Tibial nerve (tissue), 4 donors: ENCODE measurements at regions not wholly inside any gene's neighbourhood (a gene's known extent, or its start where the extent isn't known, plus 50 kb on each side); places are given as distances from the start of the nearest gene placed in this dataset.
A peak's percentile ranks its signal among the peaks of the same experiment; 100 is the strongest.

ENCODE experiments used
- DNase-seq, 2 donors: peaks; one replicate each; pipeline ENCODE4 v3.0.0-alpha.2; 2019; ENCODE audit warnings: low spot score in 2 of 2
- H3K27ac ChIP-seq, 4 donors: fragments of 200-600 bp; sonication (generic) in 3 of 4; one replicate each; pipeline ENCODE4 v1.5.1; 2017 to 2019; ENCODE audit warnings: mild to moderate bottlenecking in 1 of 4
- H3K27me3 ChIP-seq, 2 donors: fragments of 200-600 bp; sonication (generic) in 1 of 2; one replicate each; pipeline versions ENCODE4 v1.5.1 to v1.6.0; 2017 to 2019
- H3K36me3 ChIP-seq, 3 donors: fragments of 200-600 bp; sonication (generic); one replicate each; pipeline ENCODE4 v1.5.1; 2018 to 2019
- H3K4me1 ChIP-seq, 4 donors: fragments of 200-600 bp; sonication (generic) in 3 of 4; one replicate each; pipeline ENCODE4 v1.5.1; 2017 to 2019
- H3K4me3 ChIP-seq, 4 donors: fragments of 200-600 bp; sonication (generic) in 3 of 4; one replicate each; pipeline ENCODE4 v1.5.1; 2017 to 2019; ENCODE audit warnings: mild to moderate bottlenecking in 1 of 4, moderate library complexity in 1 of 4
- H3K9me3 ChIP-seq, 4 donors: fragments of 200-600 bp; sonication (generic) in 3 of 4; one replicate each; pipeline ENCODE4 v1.5.1; 2017 to 2019
- CTCF ChIP-seq, 5 experiments: fragments of 200-600 bp in 3 of 5; fragments of 450-650 bp in 2 of 5; sonication (generic) in 3 of 5; IDR thresholded peaks; one replicate each; pipeline ENCODE4 v1.5.1; 2016 to 2019; ENCODE audit warnings: antibody characterized with exemption in 5 of 5, mild to moderate bottlenecking in 3 of 5, moderate library complexity in 2 of 5
- EP300 ChIP-seq, 2 donors: sonication (generic); formaldehyde crosslinking; IDR thresholded peaks; one replicate each; pipeline ENCODE4 v1.6.1; 2017; ENCODE audit warnings: antibody characterized with exemption in 2 of 2, mild to moderate bottlenecking in 1 of 2
- POLR2A ChIP-seq, 2 donors: fragments of 450-650 bp; IDR thresholded peaks; one replicate each; pipeline ENCODE4 v1.6.1; 2017; ENCODE audit warnings: antibody characterized with exemption in 2 of 2, mild to moderate bottlenecking in 2 of 2, moderate library complexity in 2 of 2
- WGBS, 2 donors: methylation state at CpG; one replicate each; pipeline ENCODE4 v1.1.5; 2018; 5-methylcytosine and 5-hydroxymethylcytosine counted together

GRCh38 chr3:178435575-178435974 is 100.7 kb upstream of the KCNMB2 start:
- Histone ChIP-seq H3K4me3 (no peak overlapping the region), H3K9me3 (no peaks in the 10 kb centered on the region), H3K27me3 (no peaks in the 10 kb centered on the region), H3K4me1 (peaks cover 0 to 4% (median 0%) of the 10 kb centered on the region in 4 donors), H3K27ac (no peak overlapping the region), H3K36me3 (no peaks in the 10 kb centered on the region)
- WGBS, 2 donors = 94 to 99% methylated on average over 5 of the region's 5 CpGs
- DNase-seq = no peak
- TF ChIP-seq POLR2A (IDR thresholded peaks at IDR 0.05) (no peak), CTCF (IDR thresholded peaks at IDR 0.05) (no peak), EP300 (IDR thresholded peaks at IDR 0.05) (no peak)

GRCh38 chr3:178436773-178437172 is 99.5 kb upstream of the KCNMB2 start:
- 19 to 24% methylated on average over 3 of the region's 3 CpGs for WGBS, 2 donors
- H3K4me3 ChIP-seq = no peak overlapping the region
- H3K4me1 ChIP-seq = peaks cover 0 to 4% (median 0%) of the 10 kb centered on the region in 4 donors
- no peaks in the 10 kb centered on the region for H3K36me3 ChIP-seq
- H3K9me3 ChIP-seq = no peaks in the 10 kb centered on the region
- TF ChIP-seq EP300 (IDR thresholded peaks at IDR 0.05) (no peak), CTCF (IDR thresholded peaks at IDR 0.05) (peak; percentile 21 to 74 (median 42)), POLR2A (IDR thresholded peaks at IDR 0.05) (no peak)
- DNase-seq = no peak
- H3K27ac ChIP-seq = no peak overlapping the region
- no peaks in the 10 kb centered on the region for H3K27me3 ChIP-seq

- Histone ChIP-seq H3K36me3 (no peaks in the 10 kb centered on the region), H3K4me3 (no peak overlapping the region), H3K27me3 (no peaks in the 10 kb centered on the region), H3K4me1 (peaks cover 0 to 4% (median 0%) of the 10 kb centered on the region in 4 donors), H3K27ac (no peak overlapping the region), H3K9me3 (no peaks in the 10 kb centered on the region)
- no peak for TF ChIP-seq EP300 (IDR thresholded peaks at IDR 0.05)
- no peak for TF ChIP-seq CTCF (IDR thresholded peaks at IDR 0.05)
- TF ChIP-seq POLR2A (IDR thresholded peaks at IDR 0.05) = no peak
- WGBS, 2 donors = 79 to 86% methylated on average over 5 of the region's 5 CpGs
- no peak for DNase-seq
These were observed 99.0 kb upstream of the KCNMB2 start for GRCh38 chr3:178437236-178437635.

GRCh38 chr3:178439504-178439903 is 96.7 kb upstream of the KCNMB2 start:
- TF ChIP-seq EP300 (IDR thresholded peaks at IDR 0.05) = no peak
- TF ChIP-seq CTCF (IDR thresholded peaks at IDR 0.05) = no peak
- no peak for TF ChIP-seq POLR2A (IDR thresholded peaks at IDR 0.05)
- Histone ChIP-seq H3K27ac (no peak overlapping the region), H3K9me3 (no peaks in the 10 kb centered on the region), H3K36me3 (no peaks in the 10 kb centered on the region), H3K4me3 (no peak overlapping the region), H3K27me3 (no peaks in the 10 kb centered on the region), H3K4me1 (peaks cover 0 to 4% (median 0%) of the 10 kb centered on the region in 4 donors)
- 58 to 60% methylated on average over 2 of the region's 2 CpGs for WGBS, 2 donors
- DNase-seq = no peak

- Histone ChIP-seq H3K4me1 (peaks cover 0 to 4% (median 0%) of the 10 kb centered on the region in 4 donors), H3K36me3 (no peaks in the 10 kb centered on the region), H3K27ac (no peak overlapping the region), H3K4me3 (no peak overlapping the region), H3K9me3 (no peaks in the 10 kb centered on the region), H3K27me3 (no peaks in the 10 kb centered on the region)
- no peak for DNase-seq
- no peak for TF ChIP-seq EP300 (IDR thresholded peaks at IDR 0.05)
- 89 to 92% methylated on average over 4 of the region's 4 CpGs for WGBS, 2 donors
These were observed 96.2 kb upstream of the KCNMB2 start for GRCh38 chr3:178440043-178440442.

- no peaks in the 10 kb centered on the region for H3K36me3 ChIP-seq
- 48 to 57% methylated on average over 2 of the region's 2 CpGs for WGBS, 2 donors
- H3K4me1 ChIP-seq = no peaks in the 10 kb centered on the region
- no peak for TF ChIP-seq POLR2A (IDR thresholded peaks at IDR 0.05)
- no peak for TF ChIP-seq CTCF (IDR thresholded peaks at IDR 0.05)
- no peak for TF ChIP-seq EP300 (IDR thresholded peaks at IDR 0.05)
- no peaks in the 10 kb centered on the region for H3K27me3 ChIP-seq
- no peak overlapping the region for H3K4me3 ChIP-seq
- H3K27ac ChIP-seq = no peak overlapping the region
- DNase-seq = no peak
- no peaks in the 10 kb centered on the region for H3K9me3 ChIP-seq
These were observed 92.6 kb upstream of the KCNMB2 start for GRCh38 chr3:178443634-178444033.
